ENCODE measurements at regions not wholly inside any gene's neighbourhood (a gene's known extent, or its start where the extent isn't known, plus 50 kb on each side); places are given as distances from the start of the nearest gene placed in this dataset.

DNA sequence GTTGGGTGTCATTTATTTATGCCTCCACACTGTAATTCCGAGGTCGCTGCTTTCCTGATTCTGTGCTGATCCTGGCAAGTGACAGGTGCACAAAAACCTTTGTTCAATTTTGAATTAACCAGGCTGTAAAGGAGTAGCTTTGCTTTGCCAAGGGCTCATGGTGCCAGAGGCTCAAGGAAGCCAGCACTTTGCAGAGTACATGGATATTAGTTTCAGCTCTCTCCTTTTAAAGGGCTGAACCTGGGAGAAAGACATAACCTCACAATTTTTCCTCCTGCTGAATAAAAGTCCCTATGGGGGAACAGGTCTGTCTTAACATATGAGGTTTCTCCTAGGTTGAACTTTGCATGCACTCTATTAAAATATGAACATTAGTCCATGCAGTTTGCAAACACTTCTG, 227.6 kb upstream of the WSB1 start:
- Histone ChIP-seq H3K9me3 (ENCODE audit: low read length) (no peaks in the 10 kb centered on the region), H3K9ac (ENCODE audit: low read length) (no peak overlapping the region), H4K20me1 (ENCODE audit: insufficient read depth) (no peaks in the 10 kb centered on the region), H3K36me3 (ENCODE audit: insufficient read depth, low read length) (no peaks in the 10 kb centered on the region), H3F3A (ENCODE audit: insufficient read depth, low read length, poor library complexity, severe bottlenecking) (no peaks in the 10 kb centered on the region), H3K27me3 (ENCODE audit: insufficient read depth, low read depth, low read length) (no peaks in the 10 kb centered on the region), H3K27ac (ENCODE audit: low read length) (no peak overlapping the region), H3K79me2 (replicated peaks; ENCODE audit: insufficient read depth, low read length) (no peaks in the 10 kb centered on the region), H3K4me2 (ENCODE audit: low read length) (no peak overlapping the region), H2AFZ (ENCODE audit: low read depth, low read length) (no peak overlapping the region), H3K9me2 (ENCODE audit: insufficient read depth, low read length) (no peaks in the 10 kb centered on the region), H3K4me3 (ENCODE audit: low read length) (no peak overlapping the region)
- TF ChIP-seq, protein P1, sequence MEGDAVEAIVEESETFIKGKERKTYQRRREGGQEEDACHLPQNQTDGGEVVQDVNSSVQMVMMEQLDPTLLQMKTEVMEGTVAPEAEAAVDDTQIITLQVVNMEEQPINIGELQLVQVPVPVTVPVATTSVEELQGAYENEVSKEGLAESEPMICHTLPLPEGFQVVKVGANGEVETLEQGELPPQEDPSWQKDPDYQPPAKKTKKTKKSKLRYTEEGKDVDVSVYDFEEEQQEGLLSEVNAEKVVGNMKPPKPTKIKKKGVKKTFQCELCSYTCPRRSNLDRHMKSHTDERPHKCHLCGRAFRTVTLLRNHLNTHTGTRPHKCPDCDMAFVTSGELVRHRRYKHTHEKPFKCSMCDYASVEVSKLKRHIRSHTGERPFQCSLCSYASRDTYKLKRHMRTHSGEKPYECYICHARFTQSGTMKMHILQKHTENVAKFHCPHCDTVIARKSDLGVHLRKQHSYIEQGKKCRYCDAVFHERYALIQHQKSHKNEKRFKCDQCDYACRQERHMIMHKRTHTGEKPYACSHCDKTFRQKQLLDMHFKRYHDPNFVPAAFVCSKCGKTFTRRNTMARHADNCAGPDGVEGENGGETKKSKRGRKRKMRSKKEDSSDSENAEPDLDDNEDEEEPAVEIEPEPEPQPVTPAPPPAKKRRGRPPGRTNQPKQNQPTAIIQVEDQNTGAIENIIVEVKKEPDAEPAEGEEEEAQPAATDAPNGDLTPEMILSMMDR (IDR thresholded peaks at IDR 0.05; ENCODE audit: poor library complexity, severe bottlenecking): no peak
- TF ChIP-seq POLR2AphosphoS5 (IDR thresholded peaks at IDR 0.05) (no peak), SMC3 (conservative IDR thresholded peaks at IDR 0.05; ENCODE audit: poor library complexity) (no peak), EP300 (conservative IDR thresholded peaks at IDR 0.05; ENCODE audit: poor library complexity, severe bottlenecking) (no peak), EZH2 (IDR thresholded peaks at IDR 0.05; ENCODE audit: borderline replicate concordance, insufficient read depth, low read length, poor library complexity, severe bottlenecking) (no peak), RAD21 (conservative IDR thresholded peaks at IDR 0.05) (no peak), MXI1 (conservative IDR thresholded peaks at IDR 0.05; ENCODE audit: poor library complexity, severe bottlenecking) (no peak), TAF1 (IDR thresholded peaks at IDR 0.05; ENCODE audit: low read depth) (no peak)
- TF ChIP-seq, protein P2, sequence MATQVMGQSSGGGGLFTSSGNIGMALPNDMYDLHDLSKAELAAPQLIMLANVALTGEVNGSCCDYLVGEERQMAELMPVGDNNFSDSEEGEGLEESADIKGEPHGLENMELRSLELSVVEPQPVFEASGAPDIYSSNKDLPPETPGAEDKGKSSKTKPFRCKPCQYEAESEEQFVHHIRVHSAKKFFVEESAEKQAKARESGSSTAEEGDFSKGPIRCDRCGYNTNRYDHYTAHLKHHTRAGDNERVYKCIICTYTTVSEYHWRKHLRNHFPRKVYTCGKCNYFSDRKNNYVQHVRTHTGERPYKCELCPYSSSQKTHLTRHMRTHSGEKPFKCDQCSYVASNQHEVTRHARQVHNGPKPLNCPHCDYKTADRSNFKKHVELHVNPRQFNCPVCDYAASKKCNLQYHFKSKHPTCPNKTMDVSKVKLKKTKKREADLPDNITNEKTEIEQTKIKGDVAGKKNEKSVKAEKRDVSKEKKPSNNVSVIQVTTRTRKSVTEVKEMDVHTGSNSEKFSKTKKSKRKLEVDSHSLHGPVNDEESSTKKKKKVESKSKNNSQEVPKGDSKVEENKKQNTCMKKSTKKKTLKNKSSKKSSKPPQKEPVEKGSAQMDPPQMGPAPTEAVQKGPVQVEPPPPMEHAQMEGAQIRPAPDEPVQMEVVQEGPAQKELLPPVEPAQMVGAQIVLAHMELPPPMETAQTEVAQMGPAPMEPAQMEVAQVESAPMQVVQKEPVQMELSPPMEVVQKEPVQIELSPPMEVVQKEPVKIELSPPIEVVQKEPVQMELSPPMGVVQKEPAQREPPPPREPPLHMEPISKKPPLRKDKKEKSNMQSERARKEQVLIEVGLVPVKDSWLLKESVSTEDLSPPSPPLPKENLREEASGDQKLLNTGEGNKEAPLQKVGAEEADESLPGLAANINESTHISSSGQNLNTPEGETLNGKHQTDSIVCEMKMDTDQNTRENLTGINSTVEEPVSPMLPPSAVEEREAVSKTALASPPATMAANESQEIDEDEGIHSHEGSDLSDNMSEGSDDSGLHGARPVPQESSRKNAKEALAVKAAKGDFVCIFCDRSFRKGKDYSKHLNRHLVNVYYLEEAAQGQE (IDR thresholded peaks at IDR 0.05; ENCODE audit: borderline replicate concordance): no peak

DNA sequence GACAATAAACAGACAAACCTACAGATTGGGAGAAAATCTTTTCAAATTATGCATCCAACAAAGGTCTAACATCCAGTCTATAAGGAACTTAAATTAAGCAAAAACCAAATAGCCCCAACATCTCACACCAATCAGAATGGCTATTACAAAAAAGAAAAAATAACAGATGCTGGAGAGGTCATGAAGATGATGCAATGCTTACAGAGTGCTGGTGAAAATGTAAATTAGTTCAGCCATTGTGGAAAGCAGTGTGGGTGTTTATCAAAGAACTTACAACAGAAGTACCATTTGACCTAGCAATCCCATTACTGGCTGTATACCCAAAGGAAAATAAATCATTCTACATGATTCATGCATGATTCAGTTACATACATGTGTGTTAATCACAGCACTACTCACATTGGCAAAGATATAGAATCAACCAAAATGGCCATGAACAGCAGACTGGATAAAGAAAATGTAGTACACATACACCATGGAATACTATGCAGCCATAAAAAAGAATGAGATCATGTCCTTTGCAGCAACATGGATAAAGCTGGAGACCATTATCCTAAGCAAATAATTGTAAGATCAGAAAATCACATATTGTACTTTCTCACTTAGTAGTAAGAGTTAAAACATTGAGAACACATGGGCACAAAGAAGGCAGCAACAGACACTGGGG, 223.9 kb upstream of the WSB1 start:
- no peak overlapping the region for H3K9ac ChIP-seq (ENCODE audit: low read length)
- no peaks in the 10 kb centered on the region for H3K27me3 ChIP-seq (ENCODE audit: insufficient read depth, low read depth, low read length)
- H3K4me3 ChIP-seq (ENCODE audit: low read length): no peak overlapping the region
- no peak for TF ChIP-seq MXI1 (conservative IDR thresholded peaks at IDR 0.05; ENCODE audit: poor library complexity, severe bottlenecking)
- TF ChIP-seq SMC3 (conservative IDR thresholded peaks at IDR 0.05; ENCODE audit: poor library complexity): no peak
- TF ChIP-seq TAF1 (IDR thresholded peaks at IDR 0.05; ENCODE audit: low read depth): no peak
- TF ChIP-seq, protein P2 (IDR thresholded peaks at IDR 0.05; ENCODE audit: borderline replicate concordance): no peak
- TF ChIP-seq, protein P1 (IDR thresholded peaks at IDR 0.05; ENCODE audit: poor library complexity, severe bottlenecking): no peak
- TF ChIP-seq EZH2 (IDR thresholded peaks at IDR 0.05; ENCODE audit: borderline replicate concordance, insufficient read depth, low read length, poor library complexity, severe bottlenecking): no peak
- TF ChIP-seq EP300 (conservative IDR thresholded peaks at IDR 0.05; ENCODE audit: poor library complexity, severe bottlenecking): no peak
- no peak for TF ChIP-seq POLR2AphosphoS5 (IDR thresholded peaks at IDR 0.05)
- no peak for TF ChIP-seq RAD21 (conservative IDR thresholded peaks at IDR 0.05)
- H2AFZ ChIP-seq (ENCODE audit: low read depth, low read length): no peak overlapping the region
- no peak overlapping the region for H3K4me2 ChIP-seq (ENCODE audit: low read length)
- H3K9me2 ChIP-seq (ENCODE audit: insufficient read depth, low read length): no peaks in the 10 kb centered on the region
- no peaks in the 10 kb centered on the region for H3F3A ChIP-seq (ENCODE audit: insufficient read depth, low read length, poor library complexity, severe bottlenecking)
- H3K36me3 ChIP-seq (ENCODE audit: insufficient read depth, low read length): no peaks in the 10 kb centered on the region
- no peak overlapping the region for H3K27ac ChIP-seq (ENCODE audit: low read length)
- no peaks in the 10 kb centered on the region for H3K9me3 ChIP-seq (ENCODE audit: low read length)
- H4K20me1 ChIP-seq (ENCODE audit: insufficient read depth): no peaks in the 10 kb centered on the region
- no peaks in the 10 kb centered on the region for H3K79me2 ChIP-seq (replicated peaks; ENCODE audit: insufficient read depth, low read length)

Measured in neural cell (in vitro differentiated cells).